ENCODE measurements at regions not wholly inside any gene's neighbourhood (a gene's known extent, or its start where the extent isn't known, plus 50 kb on each side); places are given as distances from the start of the nearest gene placed in this dataset.

DNA sequence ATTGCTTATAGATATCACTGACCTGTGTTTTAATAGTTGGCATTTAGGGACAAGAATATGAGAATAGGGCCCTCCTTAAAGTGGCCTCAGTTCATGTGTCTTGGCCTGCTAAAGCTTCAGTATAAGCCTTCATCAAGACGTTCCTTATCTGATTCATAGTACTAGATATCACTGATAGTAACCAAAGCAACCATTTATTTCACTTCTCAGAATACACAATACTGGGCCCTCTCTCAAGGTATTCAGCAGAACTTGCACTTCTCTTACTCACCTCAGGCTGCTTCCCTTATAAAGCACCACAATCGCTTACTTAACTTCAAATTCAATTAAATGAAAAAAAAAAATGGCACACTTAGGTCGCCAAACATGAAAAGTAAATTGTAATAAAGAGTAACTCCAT, 259.4 kb upstream of the PCDH7 start:
- TF ChIP-seq FOXM1 (CRISPR knock-in tag; IDR thresholded peaks at IDR 0.05) (no peak), ESRRA (CRISPR knock-in tag; IDR thresholded peaks at IDR 0.05; ENCODE audit: low read depth) (no peak), EZH2 (conservative IDR thresholded peaks at IDR 0.05; ENCODE audit: low read depth, low read length) (no peak), CREM (IDR thresholded peaks at IDR 0.05) (no peak), CREM (CRISPR knock-in tag; IDR thresholded peaks at IDR 0.05) (no peak)
- TF ChIP-seq, protein P1, sequence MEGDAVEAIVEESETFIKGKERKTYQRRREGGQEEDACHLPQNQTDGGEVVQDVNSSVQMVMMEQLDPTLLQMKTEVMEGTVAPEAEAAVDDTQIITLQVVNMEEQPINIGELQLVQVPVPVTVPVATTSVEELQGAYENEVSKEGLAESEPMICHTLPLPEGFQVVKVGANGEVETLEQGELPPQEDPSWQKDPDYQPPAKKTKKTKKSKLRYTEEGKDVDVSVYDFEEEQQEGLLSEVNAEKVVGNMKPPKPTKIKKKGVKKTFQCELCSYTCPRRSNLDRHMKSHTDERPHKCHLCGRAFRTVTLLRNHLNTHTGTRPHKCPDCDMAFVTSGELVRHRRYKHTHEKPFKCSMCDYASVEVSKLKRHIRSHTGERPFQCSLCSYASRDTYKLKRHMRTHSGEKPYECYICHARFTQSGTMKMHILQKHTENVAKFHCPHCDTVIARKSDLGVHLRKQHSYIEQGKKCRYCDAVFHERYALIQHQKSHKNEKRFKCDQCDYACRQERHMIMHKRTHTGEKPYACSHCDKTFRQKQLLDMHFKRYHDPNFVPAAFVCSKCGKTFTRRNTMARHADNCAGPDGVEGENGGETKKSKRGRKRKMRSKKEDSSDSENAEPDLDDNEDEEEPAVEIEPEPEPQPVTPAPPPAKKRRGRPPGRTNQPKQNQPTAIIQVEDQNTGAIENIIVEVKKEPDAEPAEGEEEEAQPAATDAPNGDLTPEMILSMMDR (CRISPR knock-in tag; IDR thresholded peaks at IDR 0.05): no peak
